T1000 (cell line): ENCODE measurements at regions not wholly inside any gene's neighbourhood (a gene's known extent, or its start where the extent isn't known, plus 50 kb on each side); places are given as distances from the start of the nearest gene placed in this dataset.

Experiments
- DNase-seq: peaks from one replicate; lab custom pipeline; 2025; ENCODE audit warnings: mixed read lengths; lab: John Stamatoyannopoulos, UW

DNA sequence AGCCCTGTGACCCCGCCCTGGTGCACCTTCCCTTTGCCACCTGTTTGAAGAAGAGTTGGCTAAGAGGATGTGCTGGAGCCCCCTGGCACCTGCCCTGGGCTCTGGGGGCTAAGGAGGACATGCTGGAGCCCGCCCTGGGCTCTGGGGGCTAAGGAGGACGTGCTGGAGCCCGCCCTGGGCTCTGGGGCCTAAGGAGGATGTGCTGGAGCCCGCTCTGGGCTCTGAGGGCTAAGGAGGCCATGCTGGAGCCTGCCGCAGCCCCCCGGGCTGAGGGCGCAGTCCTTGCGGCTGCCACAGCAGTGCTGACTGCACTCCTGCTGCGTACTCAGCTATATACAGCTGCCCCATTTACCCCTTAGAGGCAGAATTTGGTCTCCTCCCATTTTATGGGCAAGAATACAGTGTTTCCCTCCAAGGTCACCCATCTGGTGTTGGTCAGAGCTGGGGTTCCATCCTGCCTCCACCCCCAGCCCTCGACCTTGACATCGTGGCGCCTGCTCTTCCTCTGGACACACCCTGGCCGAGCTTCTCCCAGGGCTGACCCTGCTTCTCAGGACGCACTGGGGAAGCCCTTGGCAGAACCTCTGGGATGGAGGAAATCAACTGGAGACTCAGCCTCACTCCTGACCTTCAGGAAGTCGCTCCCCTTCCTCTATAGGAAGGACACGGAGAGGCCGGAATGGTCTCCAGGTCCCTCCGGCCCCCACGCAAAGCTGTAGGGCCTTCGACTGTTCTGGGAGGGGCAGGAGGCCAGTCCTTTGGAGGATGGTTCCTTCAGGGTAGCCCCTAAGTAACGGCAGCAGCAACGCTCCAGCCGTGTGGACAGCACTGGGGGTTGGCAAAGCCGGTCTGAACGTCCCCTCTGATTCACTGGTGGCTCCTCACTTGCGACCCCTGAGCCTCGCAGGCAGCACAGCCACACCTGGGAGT is 65.0 kb upstream of the HPCAL1 start:
- DNase-seq: no peak

DNA sequence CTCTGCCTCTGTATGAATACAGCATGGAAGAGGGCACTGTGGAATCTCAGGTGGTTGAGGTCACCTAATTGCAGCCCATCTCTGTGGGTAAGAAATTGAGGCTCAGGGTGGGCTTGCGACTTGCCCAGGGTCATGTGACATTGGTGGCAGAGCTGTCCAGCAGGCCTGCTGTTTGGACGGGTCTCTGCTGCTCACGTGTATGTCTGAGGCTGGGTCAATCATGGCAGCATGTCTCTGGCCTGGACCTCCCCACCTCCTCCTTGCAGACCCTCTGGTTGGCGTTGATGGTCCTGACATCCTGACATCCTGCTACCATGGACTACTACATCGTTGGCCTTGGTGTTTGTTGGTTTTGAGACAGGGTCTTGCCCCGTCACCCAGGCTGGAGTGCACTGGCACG is 64.3 kb upstream of the HPCAL1 start:
- DNase-seq: no peak

DNA sequence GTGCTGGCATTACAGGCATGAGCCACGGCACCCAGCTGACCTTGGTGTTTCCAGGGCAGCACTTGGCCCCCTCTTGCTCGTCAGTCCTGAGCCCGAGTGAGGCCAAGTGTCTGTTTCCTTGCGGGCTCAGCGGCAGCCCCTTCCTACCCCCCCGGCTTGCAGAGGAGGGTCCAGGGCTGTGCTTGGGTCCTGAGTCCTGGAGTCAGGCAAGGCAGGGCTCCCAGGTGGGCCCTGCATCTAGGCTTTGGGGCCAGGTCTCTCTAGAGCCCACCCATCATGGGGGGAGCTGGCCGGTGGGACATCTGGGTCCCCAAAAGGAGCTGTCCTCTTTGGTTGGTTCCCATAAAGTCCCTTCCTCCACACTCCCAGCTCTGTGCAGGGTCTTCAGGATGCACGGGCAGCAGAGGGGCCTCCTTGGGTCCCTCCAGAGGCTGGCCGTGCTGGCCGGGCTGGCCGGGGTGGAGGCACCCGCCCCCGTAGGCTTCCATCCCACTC is 63.7 kb upstream of the HPCAL1 start:
- DNase-seq: no peak

DNA sequence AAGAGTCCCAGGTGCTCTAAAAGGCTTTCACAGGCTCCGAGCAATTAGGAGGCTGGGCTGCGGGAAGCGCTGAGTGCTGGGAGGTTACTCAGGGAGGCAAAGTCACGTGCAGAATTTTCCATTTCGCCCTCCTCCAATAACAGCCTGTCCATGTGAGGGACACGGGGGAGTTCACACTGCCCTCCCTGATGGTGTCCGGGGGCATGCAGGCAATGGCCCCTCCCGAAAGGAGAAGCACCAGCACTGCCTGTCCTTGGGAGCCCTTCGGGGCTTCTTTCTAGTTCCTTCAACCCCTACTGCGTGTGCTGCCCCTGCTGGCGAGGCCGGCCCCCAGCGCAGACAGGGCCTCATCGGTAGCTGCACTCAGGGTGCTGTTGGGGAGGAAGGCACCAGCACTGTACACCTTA is 63.1 kb upstream of the HPCAL1 start:
- DNase-seq: no peak

DNA sequence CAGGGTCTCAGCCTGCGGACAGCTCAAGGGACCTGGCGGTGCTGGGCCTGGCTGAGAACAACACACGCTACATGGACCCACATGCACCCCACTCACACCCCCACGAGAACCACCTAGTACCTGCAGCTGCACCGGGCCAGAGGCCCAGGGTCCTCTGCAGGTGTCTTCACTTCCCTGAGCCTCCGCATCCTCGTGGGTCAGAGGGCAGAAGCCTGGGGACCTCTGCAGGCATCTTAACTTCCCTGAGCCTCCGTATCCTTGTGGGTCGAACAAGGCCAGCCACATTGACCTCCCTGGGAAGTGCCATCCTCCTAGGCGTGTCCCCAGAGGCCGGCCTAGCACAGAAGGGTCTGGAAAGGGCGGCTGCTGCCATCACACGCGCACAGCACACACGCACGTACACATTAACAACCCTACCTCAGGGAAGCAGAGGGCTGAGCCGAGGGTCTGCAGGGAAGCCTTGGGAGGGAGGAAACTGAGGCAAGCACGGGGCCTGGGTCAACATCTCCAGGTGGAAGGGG is 62.5 kb upstream of the HPCAL1 start:
- DNase-seq: no peak

DNA sequence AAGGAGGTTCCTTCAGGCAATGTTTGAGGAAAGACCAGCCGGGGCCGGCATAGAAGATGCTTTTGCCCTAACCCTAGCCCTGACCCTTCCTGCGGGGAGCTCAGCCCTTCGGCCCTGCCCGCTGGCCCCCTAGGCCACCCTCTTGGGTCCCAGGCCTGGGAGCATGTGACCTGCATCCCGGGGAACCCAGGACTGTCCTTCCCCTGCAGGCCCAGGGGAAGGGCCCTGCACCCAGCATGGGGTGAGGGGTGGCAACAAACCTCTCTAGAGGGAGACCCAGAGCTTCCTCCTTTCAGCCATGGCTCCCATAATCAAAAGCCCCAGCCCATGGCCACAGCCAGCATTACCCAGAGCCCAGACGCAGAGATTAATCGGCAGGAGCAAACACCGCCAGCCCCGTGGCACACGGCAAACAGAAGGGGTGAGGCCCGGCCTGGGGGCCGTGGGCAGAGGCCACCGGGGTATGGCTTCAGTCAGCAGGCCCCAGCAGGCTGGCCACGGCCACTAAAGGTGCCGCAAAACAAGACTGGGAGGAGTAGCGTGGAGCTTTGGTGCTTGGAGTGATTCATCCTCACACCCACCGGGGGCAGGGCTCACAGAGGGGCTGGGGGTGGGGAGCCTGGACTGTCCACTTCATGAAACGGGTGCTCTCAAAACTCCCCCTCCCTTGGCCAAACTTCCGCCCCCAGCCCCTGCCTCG is 61.6 kb upstream of the HPCAL1 start:
- DNase-seq: no peak

DNA sequence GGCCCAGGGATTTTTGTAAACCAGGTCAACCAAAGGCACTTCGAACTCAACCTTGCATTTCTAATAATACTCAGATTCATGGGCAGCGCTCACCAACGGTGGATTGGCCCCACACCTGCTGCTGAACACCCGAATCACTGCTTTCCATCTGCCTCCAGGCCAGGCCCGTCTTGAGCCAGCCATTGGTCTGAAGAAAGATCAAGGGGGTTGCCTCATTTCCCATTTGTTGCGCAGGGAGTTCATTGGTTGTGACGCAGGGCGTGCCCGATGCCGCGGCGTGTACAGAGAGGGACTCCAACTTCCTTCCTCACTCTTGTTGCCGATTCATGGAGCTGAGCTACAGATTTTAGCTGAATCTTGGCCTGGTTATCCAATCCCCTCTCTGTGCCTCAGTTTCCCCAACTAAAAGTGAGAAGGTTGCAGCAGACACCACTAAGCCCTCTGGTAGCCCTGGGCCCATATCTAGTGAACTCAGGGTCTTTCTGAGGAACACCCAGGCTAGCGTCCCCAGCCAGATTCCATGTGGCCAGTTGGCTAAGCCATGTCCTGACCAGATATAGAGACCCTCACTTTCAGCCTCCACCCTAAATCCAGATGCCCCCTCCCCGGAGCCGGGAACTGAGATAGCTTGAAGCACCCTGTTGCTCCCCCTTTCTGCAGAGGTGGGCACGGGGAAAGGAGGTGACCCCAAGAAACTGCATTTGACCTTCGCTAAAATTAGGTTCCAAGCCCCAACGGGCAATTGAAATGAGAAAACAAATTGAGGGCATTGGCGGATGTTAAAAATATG is 60.9 kb upstream of the HPCAL1 start:
- DNase-seq: no peak

DNA sequence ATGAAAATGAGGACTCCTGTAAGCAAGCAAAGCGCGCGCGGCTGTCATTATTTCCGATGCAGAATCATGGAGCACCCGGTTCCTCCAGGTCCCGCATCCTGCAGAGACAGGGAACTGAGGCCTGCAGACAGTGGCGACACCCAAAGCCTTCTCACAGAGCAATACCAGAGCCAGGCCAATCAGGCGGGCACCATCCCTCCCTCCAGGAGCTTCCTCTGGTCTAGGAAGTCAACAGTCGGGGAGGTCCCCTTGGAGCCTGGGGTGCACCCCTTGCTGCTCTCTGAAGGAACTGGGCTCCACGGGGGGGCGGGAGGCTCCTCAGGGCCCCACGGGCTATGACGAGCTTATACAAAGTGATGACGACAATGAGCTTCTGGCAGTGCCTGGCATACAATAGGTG is 60.3 kb upstream of the HPCAL1 start:
- no peak for DNase-seq

DNA sequence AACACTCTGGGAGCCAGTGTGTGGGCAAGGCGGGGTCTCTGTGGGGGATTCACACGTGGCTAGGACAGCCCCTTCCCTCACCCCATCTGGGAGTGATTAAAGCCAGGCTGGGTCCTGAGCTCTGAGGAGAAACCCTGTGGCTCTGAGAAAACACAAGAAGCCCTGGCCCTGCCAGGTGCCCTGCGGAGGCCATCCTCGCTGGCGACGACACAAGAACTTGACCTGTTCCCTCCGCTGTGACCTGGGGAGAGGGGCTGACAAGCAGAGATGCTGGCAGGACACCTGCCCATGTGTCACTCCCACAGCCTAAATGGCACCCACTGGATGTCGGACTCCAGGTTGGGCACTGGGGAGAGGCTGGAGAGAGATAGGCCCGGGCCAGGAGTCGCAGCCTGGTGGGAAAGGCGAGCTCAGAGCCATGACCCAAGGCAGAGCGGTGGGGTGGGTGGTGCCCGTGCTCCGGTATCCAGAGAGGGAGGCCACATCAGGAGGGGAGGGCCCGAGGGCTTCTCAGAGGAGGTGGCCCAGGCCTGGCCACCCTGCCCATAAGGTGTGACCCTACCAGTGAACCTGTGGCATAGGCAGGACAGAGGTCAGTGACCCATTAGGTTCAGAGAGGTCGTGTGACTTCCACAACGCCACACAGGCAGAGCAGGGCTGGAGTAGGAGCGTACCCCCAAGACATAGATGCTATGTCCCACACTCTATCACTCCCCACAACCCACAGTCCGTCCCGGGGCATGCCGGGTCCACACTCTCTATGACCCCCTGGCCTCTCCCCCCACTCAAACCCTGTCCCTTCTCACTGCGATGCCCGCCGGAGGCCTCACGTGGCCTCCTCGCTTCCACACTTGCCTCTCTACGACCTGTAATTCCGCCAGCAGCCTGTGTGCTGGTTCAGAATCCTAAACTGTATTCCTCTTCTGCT is 59.4 kb upstream of the HPCAL1 start:
- no peak for DNase-seq

DNA sequence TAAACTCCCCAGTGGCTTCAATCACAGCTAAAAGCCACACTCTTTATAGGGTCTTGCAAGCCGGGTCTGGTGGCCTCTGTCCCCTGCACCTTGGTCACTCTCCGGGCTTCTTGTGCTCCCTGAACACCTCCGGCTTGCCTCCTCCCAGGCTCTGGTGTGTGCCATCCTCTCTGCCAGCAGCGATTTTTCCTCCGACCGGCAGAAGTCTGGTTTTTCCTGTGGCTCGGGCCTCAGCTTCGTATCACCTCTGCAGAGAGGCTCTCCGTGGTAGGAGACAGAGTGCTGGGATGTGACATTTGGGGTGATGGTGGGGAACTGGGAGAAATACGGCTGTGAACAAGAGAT is 58.8 kb upstream of the HPCAL1 start:
- DNase-seq: no peak

DNA sequence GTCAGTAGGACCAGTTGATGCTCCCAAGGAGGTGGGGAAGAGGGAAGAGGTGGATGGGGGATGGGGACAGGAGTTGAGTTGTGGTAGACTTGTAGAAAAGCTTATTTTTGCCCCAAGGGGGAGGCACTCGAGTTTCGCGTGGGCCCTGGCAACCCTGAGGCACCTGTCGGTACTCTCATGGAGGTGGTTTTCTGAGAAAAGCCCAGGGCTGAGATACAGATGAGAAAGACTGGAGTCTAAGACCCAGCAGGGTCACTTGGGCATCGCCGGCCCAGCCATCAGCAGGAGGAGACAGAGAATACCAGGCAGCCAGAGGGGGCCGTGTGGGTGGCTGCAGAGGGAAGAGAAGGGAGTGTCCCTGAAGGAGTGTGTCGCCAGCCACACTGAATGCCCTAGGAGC is 57.7 kb upstream of the HPCAL1 start:
- DNase-seq: no peak

DNA sequence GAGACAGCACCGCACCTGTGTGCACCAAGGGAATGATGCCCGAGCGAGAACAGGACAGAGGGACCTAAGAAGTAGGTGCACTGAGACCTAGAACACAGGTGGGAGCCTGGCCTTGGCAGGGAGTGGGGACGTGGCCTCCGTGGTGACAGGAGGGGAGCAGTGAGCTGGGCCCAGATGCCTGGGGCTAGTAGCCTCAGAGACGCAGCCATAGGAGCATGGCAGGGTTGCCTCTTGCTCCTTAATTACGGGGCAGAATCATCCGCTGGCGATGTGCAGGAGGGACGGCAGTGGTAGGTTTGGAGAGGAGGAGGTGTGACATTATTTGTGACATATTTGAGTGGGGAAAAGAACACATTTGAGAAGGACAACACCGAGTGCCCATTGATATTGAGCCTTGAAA is 57.0 kb upstream of the HPCAL1 start:
- no peak for DNase-seq

DNA sequence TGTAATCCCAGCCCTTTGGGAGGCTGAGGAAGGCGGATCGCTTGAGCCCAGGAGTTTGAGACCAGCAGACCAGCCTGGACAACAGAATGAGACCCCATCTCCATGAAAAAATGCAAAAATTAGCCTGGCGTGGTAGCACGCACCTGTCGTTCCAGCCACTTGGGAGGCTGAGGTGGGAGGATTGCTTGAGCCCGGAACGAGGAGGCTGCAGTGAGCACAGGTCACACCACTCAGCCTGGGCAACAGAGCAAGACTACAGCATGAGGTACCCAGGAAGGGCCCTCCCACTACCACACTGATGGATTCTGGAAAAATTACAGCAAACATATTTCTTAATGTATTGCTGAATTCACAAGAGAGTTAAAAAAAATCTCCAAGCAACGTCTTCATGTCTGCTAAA is 56.3 kb upstream of the HPCAL1 start:
- DNase-seq: no peak

DNA sequence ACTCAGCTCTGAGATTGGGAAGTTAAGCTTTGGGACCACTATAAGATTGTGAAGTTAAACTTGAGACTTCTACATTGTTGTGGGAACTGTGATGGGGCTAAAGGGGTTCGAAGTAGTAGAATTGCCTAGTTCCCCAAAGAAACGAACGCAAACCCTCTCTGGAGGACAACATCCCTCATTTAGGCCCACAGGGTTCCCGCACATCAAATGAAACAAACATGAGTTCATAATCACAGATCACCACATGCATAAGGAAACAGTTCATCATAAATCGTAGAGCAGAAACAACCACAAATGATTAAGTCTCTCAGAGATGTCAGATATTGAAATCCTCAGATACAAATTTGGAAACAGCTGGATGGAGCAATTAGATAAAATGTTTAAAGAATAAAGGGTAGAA is 55.9 kb upstream of the HPCAL1 start:
- DNase-seq: no peak

DNA sequence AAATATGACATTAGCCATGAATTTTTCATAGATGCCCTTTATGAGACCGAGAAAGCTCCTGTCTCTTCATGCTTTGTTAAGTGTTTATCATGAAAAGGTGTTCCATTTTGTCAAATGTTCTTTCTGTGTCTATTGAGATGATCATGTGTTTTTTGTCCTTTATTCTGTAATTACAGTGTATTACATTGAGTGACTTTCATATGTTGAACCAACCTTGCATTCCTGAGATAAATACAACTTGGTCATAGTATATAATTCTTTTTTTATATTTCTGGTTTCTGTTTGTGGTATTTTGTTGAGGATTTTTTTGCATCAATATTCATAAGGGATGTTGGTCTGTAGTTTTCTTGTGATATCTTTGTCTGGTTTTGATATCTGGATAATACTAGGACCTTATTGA is 52.9 kb upstream of the HPCAL1 start:
- DNase-seq: no peak

DNA sequence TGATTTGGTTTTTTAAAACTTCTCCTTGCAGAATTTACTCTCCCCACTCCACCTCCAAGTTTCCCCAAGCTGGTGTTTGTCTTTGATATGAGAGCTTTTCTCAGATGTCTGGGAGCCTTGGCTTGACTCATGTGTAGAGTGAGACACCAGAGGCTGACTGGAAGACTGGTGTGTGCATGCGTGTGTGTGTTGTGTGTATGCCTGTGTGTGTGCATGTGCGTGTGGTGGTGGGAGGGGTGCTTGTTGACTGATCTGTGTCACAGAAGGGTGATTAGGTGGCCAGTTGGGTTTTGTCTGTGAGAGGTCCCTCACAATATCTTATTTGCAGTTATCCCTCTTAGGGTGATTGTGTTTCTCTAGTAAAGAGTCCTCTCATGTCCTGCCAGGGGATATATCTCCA is 50.5 kb upstream of the HPCAL1 start:
- DNase-seq: no peak

DNA sequence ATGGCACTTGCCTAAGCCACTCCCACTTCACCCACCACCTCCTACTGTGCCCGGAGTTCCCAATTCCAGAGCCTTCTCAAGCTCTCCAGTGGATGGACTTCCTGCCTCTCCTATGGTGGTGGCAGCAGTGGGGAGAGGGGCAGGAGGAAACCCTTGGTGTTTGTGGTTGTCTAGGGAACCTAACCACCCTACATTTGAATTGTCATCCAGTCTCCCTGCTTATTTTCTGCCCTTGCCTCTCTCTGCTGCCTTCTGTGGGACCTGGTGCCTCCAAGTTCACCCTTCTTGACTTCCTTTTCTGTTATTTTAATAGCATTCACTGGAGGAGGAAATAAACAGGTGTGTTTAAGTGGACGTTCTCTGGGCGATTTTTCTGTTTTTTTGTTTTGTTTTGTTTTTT is 50.0 kb upstream of the HPCAL1 start:
- no peak for DNase-seq
